GM21367 (cell line): ENCODE measurements at regions not wholly inside any gene's neighbourhood (a gene's known extent, or its start where the extent isn't known, plus 50 kb on each side); places are given as distances from the start of the nearest gene placed in this dataset.
"Not testable (repeated sequence)": the region's sequence is repeated elsewhere in the genome, so short reads cannot be mapped to it uniquely, and the experiment has no call there.

ENCODE experiments used
- ATAC-seq: cut with Tn5 transposase; IDR thresholded peaks from one replicate; pipeline ENCODE4 v1.9.1; 2021; ENCODE audit not compliant: unreplicated experiment

DNA sequence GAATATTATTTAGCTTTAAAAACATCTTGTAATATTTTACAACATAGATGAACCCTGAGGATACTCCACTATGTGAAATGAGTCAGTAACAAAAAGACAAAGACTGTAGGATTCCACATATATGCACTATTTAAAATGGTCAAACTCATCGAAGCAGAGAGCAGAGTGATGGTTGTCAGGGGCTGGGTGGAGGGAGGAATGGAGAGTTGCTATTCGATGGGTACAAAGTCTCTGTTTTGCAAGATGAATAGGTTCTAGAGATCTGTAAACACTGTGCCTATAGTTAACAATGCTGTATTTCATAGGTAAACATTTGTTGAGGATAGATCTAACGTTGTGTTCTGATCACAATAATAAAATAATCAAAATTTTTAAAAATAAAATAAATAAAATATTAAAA, 1675.9 kb upstream of the CELF4 start:
- no peak for ATAC-seq

- ATAC-seq: no peak
Measured at GRCh38 chr18:39238981-39239660, 1673.5 kb upstream of the CELF4 start.

- ATAC-seq: no peak
Measured at GRCh38 chr18:39235118-39235719, 1669.6 kb upstream of the CELF4 start.

DNA sequence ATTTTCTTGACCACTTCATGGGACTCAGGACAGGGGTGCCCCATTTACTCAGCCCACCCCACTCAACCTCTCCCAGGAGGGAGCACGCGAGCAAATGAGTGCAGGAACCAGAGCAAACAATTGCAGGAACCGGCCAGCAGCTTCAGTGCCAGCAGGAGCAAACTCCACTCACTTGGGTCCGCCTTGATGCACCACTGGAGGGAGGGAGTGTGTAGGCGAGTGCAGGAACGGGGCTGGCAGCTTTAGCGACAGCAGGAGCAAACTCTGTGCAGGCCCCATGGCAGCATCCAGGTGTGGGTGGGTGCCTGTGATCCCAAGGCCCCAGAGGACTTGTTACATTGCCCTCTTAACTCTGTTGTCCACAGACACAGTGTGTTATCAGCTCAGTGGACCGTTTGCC, 1667.3 kb upstream of the CELF4 start:
- no peak for ATAC-seq

GRCh38 chr18:39232490-39232889, 1666.9 kb upstream of the CELF4 start:
- no peak for ATAC-seq

GRCh38 chr18:39230086-39230803, 1664.6 kb upstream of the CELF4 start:
- ATAC-seq: no peak

DNA sequence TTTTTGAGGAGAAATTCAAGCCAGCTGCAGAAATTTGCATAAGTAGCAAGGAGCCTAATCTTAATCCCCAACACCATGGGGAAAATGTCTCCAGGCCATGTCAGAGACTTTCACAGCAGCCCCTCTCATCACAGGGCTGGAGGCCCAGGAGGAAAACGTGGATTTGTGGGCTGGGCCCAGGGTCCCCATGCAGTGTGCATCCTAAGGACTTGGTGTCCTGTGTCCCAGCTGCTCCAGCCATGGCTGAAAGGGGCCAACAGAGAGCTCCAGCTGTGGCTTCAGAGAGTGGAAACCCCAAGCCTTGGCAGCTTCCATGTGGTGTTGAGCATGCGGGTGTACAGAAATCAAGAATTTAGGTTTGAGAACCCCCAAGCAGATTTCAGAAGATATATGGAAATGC, 1662.2 kb upstream of the CELF4 start:
- not testable (repeated sequence) for ATAC-seq

- ATAC-seq: no peak
Measured at GRCh38 chr18:39225373-39225772, 1659.8 kb upstream of the CELF4 start.

DNA sequence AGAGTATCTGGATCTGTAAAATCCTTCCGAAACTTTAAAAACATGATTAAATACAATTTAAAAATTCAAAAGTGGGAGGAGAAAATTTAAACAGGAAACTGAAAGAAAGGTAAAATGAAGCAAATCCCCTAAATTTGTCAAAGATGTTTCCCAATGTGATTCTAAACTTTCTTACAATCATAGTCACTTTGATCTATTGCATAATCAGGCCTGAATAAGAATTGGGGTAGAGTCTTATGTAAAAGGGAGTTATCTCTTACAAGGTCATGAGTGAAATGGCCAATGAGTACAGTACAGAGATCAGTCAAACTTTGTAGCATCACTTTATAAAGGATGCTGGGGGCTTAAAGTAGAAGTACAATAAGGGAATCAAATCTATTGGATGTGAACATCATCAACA, 1657.7 kb upstream of the CELF4 start:
- no peak for ATAC-seq

DNA sequence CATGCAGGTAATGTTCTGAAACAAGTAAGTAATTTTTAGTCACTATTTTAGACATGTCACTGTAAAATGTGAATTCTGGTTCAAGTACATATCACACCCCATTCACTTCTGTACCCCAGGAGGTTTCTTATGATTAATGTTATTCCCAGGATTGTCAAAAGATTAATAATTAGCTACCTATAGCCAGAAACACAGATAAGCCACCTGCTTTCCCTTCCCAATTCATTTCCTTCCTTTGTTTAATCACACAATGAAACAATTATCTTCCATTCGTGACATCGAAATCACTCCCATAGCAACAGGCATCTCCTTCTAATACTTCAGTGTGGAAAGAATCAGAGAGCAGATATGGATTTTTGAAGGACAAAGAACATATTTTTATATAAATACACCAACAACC, 1650.3 kb upstream of the CELF4 start:
- no peak for ATAC-seq

DNA sequence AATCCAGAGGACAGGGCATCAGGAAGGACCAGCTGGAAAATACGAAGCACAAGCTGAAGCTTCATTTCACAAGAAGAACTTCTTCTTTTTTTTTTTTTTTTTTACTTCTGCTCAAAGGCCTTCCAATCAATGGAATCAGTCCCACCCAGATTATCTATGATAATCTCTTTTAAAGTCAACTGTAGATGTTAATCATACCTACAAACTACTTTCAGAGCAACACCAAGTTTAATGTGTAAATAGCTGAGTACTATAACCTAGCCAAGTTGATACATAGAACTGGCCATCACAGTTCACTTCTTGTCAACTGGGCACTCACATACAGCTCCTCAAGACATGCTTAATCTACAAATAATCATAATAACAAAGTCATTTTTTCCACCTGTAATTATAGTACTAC, 1645.9 kb upstream of the CELF4 start:
- ATAC-seq: no peak

- ATAC-seq: no peak
Measured at GRCh38 chr18:39209173-39209572, 1643.6 kb upstream of the CELF4 start.

DNA sequence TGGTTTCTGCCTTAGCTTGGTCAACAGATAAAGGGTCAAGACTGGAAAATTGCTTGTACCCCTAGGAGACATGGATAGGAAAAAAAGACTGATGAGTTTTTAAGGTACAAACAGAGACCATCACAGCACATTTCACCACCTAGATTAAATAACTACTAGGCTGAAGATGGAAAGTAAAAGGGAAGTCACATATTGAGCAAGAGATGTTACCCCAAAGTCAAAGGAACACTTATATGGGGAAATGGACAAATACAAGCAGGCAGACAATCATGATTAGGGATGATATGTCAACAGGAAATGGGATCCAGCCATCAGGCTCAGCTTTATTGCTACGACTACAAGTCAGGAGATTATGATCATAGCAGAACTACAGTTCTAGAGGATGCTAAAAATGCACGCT, 1643.1 kb upstream of the CELF4 start:
- no peak for ATAC-seq

DNA sequence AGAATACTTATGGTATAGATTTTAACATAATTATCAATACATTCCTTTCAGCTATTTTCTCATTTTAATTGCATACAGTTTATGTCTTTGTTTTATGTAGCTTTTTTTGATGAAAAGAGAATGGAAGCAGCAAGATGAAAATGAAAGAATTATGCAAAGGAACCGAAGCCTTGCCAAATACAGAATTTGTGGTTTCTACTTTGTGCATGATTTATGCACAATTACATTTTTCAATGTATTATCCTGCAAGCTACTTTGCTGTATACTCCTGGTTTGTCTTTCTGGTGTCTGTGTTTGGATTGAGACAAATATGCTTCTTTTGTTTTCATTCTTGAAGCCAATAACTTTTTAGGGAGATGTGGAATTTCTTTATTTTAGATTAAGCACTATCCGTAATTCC, 1642.6 kb upstream of the CELF4 start:
- ATAC-seq: no peak

GRCh38 chr18:39206398-39207103, 1641.0 kb upstream of the CELF4 start:
- not testable (repeated sequence) for ATAC-seq

DNA sequence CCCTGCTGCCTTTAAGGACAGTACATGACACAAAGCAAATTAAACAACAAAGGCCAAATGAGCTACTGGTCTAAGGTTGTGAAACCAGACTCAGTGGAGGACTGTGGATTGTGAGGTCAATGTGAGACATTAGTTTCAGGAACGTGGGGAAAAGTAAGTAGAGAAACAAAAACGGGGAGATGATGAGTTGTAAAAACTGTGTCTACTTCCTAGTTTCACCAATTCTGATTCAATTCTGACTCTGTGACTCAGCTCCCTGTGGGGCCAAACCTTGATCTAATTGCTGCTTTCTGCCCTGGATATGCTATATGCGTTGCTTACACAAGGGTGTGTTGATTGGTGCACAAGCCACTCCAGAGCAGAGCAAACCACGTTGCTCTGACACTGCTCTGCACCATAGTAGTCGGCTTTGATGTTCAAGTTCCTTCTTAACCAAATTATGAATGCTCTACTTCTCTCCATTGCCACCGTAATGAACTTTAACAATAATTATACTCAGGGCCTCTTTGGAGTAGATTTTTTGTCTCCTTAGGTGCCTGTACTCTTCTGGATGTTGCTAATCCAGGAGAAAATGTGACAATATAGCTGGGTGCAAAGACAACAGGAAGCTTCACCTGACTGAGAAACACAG, 1640.1 kb upstream of the CELF4 start:
- no peak for ATAC-seq

DNA sequence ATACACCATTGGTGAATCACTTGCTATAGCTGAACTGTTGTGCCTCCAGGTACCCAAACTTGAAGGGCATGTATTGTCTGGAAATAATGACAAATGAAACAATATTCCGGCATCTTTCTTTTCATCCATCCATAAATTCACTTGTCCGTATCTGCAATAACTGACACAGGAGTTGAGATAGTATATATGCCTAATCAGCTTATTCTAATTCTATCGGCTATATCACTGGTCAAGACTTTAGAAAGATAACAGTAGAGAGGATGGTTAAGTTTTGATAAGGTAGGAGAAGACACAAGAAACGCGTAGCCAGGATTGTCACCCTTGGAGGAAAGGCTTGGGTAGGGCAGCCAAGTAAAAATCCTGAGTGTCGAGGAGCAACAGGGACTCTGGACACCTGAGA, 1634.6 kb upstream of the CELF4 start:
- no peak for ATAC-seq

GRCh38 chr18:39199231-39199855, 1633.7 kb upstream of the CELF4 start:
- ATAC-seq: no peak

- no peak for ATAC-seq
Measured at GRCh38 chr18:39198376-39198775, 1632.8 kb upstream of the CELF4 start.

- no peak for ATAC-seq
Measured at GRCh38 chr18:39191931-39192330, 1626.3 kb upstream of the CELF4 start.

DNA sequence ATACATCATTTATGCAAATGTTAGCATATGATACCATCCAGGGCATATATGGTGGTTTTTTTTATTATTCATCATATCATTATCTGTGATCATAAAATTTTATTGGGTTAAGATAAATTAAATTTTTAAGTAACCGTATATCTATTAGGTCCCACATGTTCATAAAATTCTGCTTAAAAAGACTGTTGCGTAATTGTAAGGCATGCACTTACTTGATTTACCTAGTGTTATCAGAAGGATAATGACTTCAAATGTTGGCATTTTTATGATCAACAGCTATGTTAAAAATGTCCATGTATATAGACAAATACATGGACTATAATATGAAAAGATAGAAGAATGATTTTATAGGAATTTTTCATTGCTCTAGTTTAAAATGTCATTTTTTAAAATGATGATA, 1625.5 kb upstream of the CELF4 start:
- ATAC-seq: no peak
